OCI-LY1 (cell line): ENCODE measurements at regions not wholly inside any gene's neighbourhood (a gene's known extent, or its start where the extent isn't known, plus 50 kb on each side); places are given as distances from the start of the nearest gene placed in this dataset.

Source experiments
- H2AFZ ChIP-seq: fragments of 200-600 bp; sonication (generic), shearing (Covaris generic); 2 replicates; pipeline ENCODE4 v1.6.0; 2014; ENCODE audit warnings: antibody characterized with exemption, mild to moderate bottlenecking, low read length
- H3F3A ChIP-seq: fragments of 200-600 bp; sonication (generic), shearing (Covaris generic); 2 replicates; pipeline ENCODE4 v1.6.0; 2014; ENCODE audit warnings: mild to moderate bottlenecking, antibody characterized with exemption, low read length, moderate library complexity; ENCODE audit not compliant: insufficient read depth
- H3K27ac ChIP-seq: fragments of 200-600 bp; sonication (generic); 2 replicates; pipeline ENCODE4 v1.5.1; 2014; ENCODE audit warnings: low read length, mixed run types, mild to moderate bottlenecking, low read depth; ENCODE audit not compliant: poor library complexity, severe bottlenecking
- H3K27me3 ChIP-seq: fragments of 200-600 bp; sonication (generic); 2 replicates; pipeline ENCODE4 v1.6.0; 2014; ENCODE audit warnings: antibody characterized with exemption, mild to moderate bottlenecking, low read length, moderate library complexity; ENCODE audit not compliant: insufficient read depth
- H3K36me3 ChIP-seq: fragments of 200-600 bp; sonication (generic); 2 replicates; pipeline ENCODE4 v1.6.1; 2014; ENCODE audit warnings: mild to moderate bottlenecking, antibody characterized with exemption, low read length, moderate library complexity, mixed read lengths; ENCODE audit not compliant: insufficient read depth
- H3K4me1 ChIP-seq: fragments of 200-600 bp; sonication (generic); 2 replicates; pipeline ENCODE4 v1.5.1; 2014; ENCODE audit warnings: mild to moderate bottlenecking, low read length, moderate library complexity; ENCODE audit not compliant: insufficient read depth, severe bottlenecking
- H3K4me2 ChIP-seq: fragments of 200-600 bp; sonication (generic), shearing (Covaris generic); 2 replicates; pipeline ENCODE4 v1.6.1; 2014; ENCODE audit warnings: low read length
- H3K4me3 ChIP-seq: fragments of 200-600 bp; sonication (generic); 2 replicates; pipeline ENCODE4 v1.5.1; 2014; ENCODE audit warnings: low read length, low read depth, mild to moderate bottlenecking, mixed read lengths; ENCODE audit not compliant: poor library complexity, severe bottlenecking
- H3K79me2 ChIP-seq: fragments of 200-600 bp; shearing (Covaris generic); 2 replicates; pipeline ENCODE4 v1.6.1; 2016; ENCODE audit warnings: mixed run types, low read length, mixed read lengths; ENCODE audit not compliant: insufficient read depth
- H3K9ac ChIP-seq: fragments of 200-600 bp; sonication (generic), shearing (Covaris generic); 2 replicates; pipeline ENCODE4 v1.6.1; 2014; ENCODE audit warnings: mild to moderate bottlenecking, low read length, mixed read lengths
- H3K9me2 ChIP-seq: fragments of 200-600 bp; sonication (generic), shearing (Covaris generic); 2 replicates; pipeline ENCODE4 v1.6.1; 2014; ENCODE audit warnings: low read depth, mild to moderate bottlenecking, low read length, mixed read lengths
- H3K9me3 ChIP-seq: fragments of 200-600 bp; shearing (Covaris generic); 2 replicates; pipeline ENCODE4 v1.6.1; 2014; ENCODE audit warnings: low read length, mixed read lengths
- H4K20me1 ChIP-seq: fragments of 200-600 bp; sonication (generic), shearing (Covaris generic); 2 replicates; pipeline ENCODE4 v1.6.0; 2016; ENCODE audit warnings: mild to moderate bottlenecking, low read length; ENCODE audit not compliant: insufficient read depth
- EZH2 ChIP-seq: fragments of 200-600 bp; sonication (generic), shearing (Covaris generic); IDR thresholded peaks from 2 replicates; pipeline ENCODE4 v1.8.0; 2017; ENCODE audit warnings: borderline replicate concordance, mixed run types, mild to moderate bottlenecking, antibody characterized with exemption, low read length, moderate library complexity, mixed read lengths
- TF ChIP-seq, protein P1 (sequence below): fragments of 200-600 bp; sonication (generic), shearing (Covaris generic); IDR thresholded peaks from 2 replicates; pipeline ENCODE4 v1.5.1; 2017; ENCODE audit warnings: mild to moderate bottlenecking, antibody characterized with exemption, low read length, moderate library complexity, mixed read lengths

DNA sequence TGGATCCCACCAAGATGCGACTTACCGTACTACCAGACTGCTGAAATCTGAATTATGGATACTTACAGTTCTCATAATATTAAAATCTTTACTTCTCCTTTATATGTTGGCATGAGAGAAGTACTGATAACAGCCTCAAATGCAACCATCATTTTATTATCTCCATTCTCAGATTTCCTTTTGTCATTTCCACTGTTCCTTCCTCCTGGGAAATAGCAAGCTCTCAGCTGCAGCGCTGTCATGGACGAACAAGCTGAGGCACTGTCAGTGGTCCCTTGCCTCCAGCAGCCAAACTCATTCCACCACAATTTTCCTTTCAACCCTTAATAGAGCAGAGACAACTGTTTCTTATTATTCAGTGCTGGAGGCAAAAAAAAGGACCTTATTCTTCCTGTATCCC lies 478.4 kb downstream of the ARL4A start:
- Histone ChIP-seq H4K20me1 (no peaks in the 10 kb centered on the region), H3F3A (no peaks in the 10 kb centered on the region), H3K79me2 (no peaks in the 10 kb centered on the region), H2AFZ (no peak overlapping the region), H3K9ac (no peak overlapping the region), H3K27me3 (no peaks in the 10 kb centered on the region), H3K9me2 (no peaks in the 10 kb centered on the region), H3K27ac (no peak overlapping the region), H3K36me3 (no peaks in the 10 kb centered on the region), H3K9me3 (no peaks in the 10 kb centered on the region), H3K4me2 (no peak overlapping the region), H3K4me1 (no peaks in the 10 kb centered on the region), H3K4me3 (no peak overlapping the region)
- no peak for TF ChIP-seq EZH2
- TF ChIP-seq, protein P1, sequence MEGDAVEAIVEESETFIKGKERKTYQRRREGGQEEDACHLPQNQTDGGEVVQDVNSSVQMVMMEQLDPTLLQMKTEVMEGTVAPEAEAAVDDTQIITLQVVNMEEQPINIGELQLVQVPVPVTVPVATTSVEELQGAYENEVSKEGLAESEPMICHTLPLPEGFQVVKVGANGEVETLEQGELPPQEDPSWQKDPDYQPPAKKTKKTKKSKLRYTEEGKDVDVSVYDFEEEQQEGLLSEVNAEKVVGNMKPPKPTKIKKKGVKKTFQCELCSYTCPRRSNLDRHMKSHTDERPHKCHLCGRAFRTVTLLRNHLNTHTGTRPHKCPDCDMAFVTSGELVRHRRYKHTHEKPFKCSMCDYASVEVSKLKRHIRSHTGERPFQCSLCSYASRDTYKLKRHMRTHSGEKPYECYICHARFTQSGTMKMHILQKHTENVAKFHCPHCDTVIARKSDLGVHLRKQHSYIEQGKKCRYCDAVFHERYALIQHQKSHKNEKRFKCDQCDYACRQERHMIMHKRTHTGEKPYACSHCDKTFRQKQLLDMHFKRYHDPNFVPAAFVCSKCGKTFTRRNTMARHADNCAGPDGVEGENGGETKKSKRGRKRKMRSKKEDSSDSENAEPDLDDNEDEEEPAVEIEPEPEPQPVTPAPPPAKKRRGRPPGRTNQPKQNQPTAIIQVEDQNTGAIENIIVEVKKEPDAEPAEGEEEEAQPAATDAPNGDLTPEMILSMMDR: no peak

DNA sequence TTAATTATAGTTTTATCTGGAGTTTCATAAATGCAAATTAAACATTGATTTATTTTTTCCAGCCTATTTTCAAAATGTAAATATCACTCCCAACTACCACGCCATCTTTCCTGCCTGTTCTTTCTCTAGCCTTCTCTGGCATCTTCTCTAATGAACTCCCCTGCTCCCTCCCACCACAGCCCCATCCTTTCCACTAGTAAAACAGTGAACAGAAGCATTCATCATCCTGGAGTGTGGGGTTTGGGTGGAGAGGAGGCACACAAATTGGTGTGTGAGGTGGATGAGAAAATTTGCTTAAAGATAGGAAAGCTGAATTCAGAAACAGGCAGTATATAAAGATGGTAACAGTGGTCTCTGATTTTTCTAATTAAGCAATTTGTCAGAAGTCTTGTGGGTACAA lies 479.4 kb downstream of the ARL4A start:
- Histone ChIP-seq H3K27me3 (no peaks in the 10 kb centered on the region), H3K4me3 (no peak overlapping the region), H2AFZ (no peak overlapping the region), H3K9me2 (no peaks in the 10 kb centered on the region), H3K79me2 (no peaks in the 10 kb centered on the region), H4K20me1 (no peaks in the 10 kb centered on the region), H3F3A (no peaks in the 10 kb centered on the region), H3K36me3 (no peaks in the 10 kb centered on the region), H3K9ac (no peak overlapping the region), H3K27ac (no peak overlapping the region), H3K4me1 (no peaks in the 10 kb centered on the region), H3K4me2 (no peak overlapping the region), H3K9me3 (no peaks in the 10 kb centered on the region)
- TF ChIP-seq, protein P1: no peak
- TF ChIP-seq EZH2: no peak

DNA sequence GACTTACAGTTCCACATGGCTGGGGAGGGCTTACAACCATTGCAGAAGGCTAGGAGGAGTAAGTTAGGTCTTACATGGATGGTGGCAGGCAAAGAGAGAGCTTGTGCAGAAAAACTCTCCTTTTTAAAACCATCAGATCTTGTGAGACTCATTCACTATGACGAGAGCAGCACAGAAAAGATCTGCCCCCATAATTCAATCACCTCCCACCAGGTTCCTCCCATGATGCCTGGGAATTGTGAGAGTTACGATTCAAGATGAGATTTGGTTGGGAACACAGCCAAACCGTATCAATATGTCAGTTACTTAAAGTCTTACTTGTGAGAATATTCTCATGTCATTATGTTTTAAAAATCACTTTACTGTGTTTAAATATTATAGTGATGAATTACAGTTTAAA lies 481.9 kb downstream of the ARL4A start:
- no peak for TF ChIP-seq EZH2
- TF ChIP-seq, protein P1: no peak
- no peaks in the 10 kb centered on the region for H4K20me1 ChIP-seq
- no peaks in the 10 kb centered on the region for H3K9me2 ChIP-seq
- no peaks in the 10 kb centered on the region for H3K9me3 ChIP-seq
- H3K36me3 ChIP-seq: no peaks in the 10 kb centered on the region
- H3K27ac ChIP-seq: no peak overlapping the region
- no peak overlapping the region for H3K4me2 ChIP-seq
- no peaks in the 10 kb centered on the region for H3F3A ChIP-seq
- H2AFZ ChIP-seq: no peak overlapping the region
- H3K4me1 ChIP-seq: no peaks in the 10 kb centered on the region
- H3K4me3 ChIP-seq: no peak overlapping the region
- no peaks in the 10 kb centered on the region for H3K79me2 ChIP-seq
- H3K27me3 ChIP-seq: no peaks in the 10 kb centered on the region
- H3K9ac ChIP-seq: no peak overlapping the region
